Progenitor cell of endocrine pancreas (in vitro differentiated cells): ENCODE measurements at regions not wholly inside any gene's neighbourhood (a gene's known extent, or its start where the extent isn't known, plus 50 kb on each side); places are given as distances from the start of the nearest gene placed in this dataset.

Experiments used
- DNase-seq: peaks from one replicate; pipeline ENCODE4 v3.0.0; 2021; ENCODE audit warnings: low spot score; ENCODE audit not compliant: unreplicated experiment
- H3K27ac Mint-ChIP-seq: 2 replicates; pipeline ENCODE4 v1.8.0; 2021; ENCODE audit warnings: mild to moderate bottlenecking, moderate library complexity, mixed read lengths
- H3K27me3 Mint-ChIP-seq: 2 replicates; pipeline ENCODE4 v1.8.0; 2021; ENCODE audit warnings: mixed read lengths
- H3K36me3 Mint-ChIP-seq: 2 replicates; pipeline ENCODE4 v1.8.0; 2022; ENCODE audit warnings: mixed read lengths; ENCODE audit not compliant: insufficient read depth
- H3K4me1 Mint-ChIP-seq: 2 replicates; pipeline ENCODE4 v1.8.0; 2021; ENCODE audit warnings: low read depth, mixed read lengths
- H3K4me3 Mint-ChIP-seq: 2 replicates; pipeline ENCODE4 v1.8.0; 2021; ENCODE audit warnings: low read depth, mild to moderate bottlenecking, moderate library complexity, mixed read lengths
- H3K9me3 Mint-ChIP-seq: 2 replicates; pipeline ENCODE4 v1.8.0; 2021; ENCODE audit warnings: low read depth, mixed read lengths
- CTCF ChIP-seq: fragments of 200-600 bp; sonication (generic); IDR thresholded peaks from one replicate; pipeline ENCODE4 v1.5.0; 2021; ENCODE audit warnings: antibody characterized with exemption, mild to moderate bottlenecking; ENCODE audit not compliant: unreplicated experiment

- Mint-ChIP-seq H3K27me3 (no peaks in the 10 kb centered on the region), H3K4me1 (no peaks in the 10 kb centered on the region), H3K9me3 (peaks cover 12% of the 10 kb centered on the region), H3K36me3 (peaks cover 3% of the 10 kb centered on the region), H3K4me3 (no peak overlapping the region), H3K27ac (no peak overlapping the region)
- no peak for TF ChIP-seq CTCF
- no peak for DNase-seq
Measured at GRCh38 chr12:107624493-107624892, 61.1 kb upstream of the PWP1 start.

- H3K27ac Mint-ChIP-seq: peak overlapping the region; percentile 97
- no peak for TF ChIP-seq CTCF
- H3K36me3 Mint-ChIP-seq: peaks cover 3% of the 10 kb centered on the region
- DNase-seq: no peak
- H3K27me3 Mint-ChIP-seq: no peaks in the 10 kb centered on the region
- peaks cover 18% of the 10 kb centered on the region for H3K4me1 Mint-ChIP-seq
- H3K4me3 Mint-ChIP-seq: no peak overlapping the region
- H3K9me3 Mint-ChIP-seq: peaks cover 16% of the 10 kb centered on the region
Measured at GRCh38 chr12:107631715-107632114, 53.9 kb upstream of the PWP1 start.

GRCh38 chr12:107632246-107632645 lies 53.4 kb upstream of the PWP1 start:
- Mint-ChIP-seq H3K36me3 (peaks cover 3% of the 10 kb centered on the region), H3K9me3 (peaks cover 16% of the 10 kb centered on the region), H3K4me1 (peaks cover 18% of the 10 kb centered on the region), H3K27ac (peak overlapping the region; percentile 97), H3K27me3 (no peaks in the 10 kb centered on the region), H3K4me3 (no peak overlapping the region)
- no peak for DNase-seq
- TF ChIP-seq CTCF: no peak

GRCh38 chr12:107634530-107634929 lies 51.1 kb upstream of the PWP1 start:
- peaks cover 12% of the 10 kb centered on the region for H3K27me3 Mint-ChIP-seq
- peaks cover 16% of the 10 kb centered on the region for H3K9me3 Mint-ChIP-seq
- DNase-seq: no peak
- no peak overlapping the region for H3K4me3 Mint-ChIP-seq
- peak overlapping the region; percentile 94 for H3K27ac Mint-ChIP-seq
- peaks cover 3% of the 10 kb centered on the region for H3K36me3 Mint-ChIP-seq
- peaks cover 18% of the 10 kb centered on the region for H3K4me1 Mint-ChIP-seq
- TF ChIP-seq CTCF: no peak

- Mint-ChIP-seq H3K27ac (peak overlapping the region; percentile 94), H3K4me3 (no peak overlapping the region), H3K27me3 (peaks cover 12% of the 10 kb centered on the region), H3K36me3 (peaks cover 3% of the 10 kb centered on the region), H3K4me1 (peaks cover 18% of the 10 kb centered on the region), H3K9me3 (peaks cover 16% of the 10 kb centered on the region)
- TF ChIP-seq CTCF: no peak
- DNase-seq: no peak
Measured at GRCh38 chr12:107635139-107635538, 50.5 kb upstream of the PWP1 start.
